Retina (tissue), 1 donor: ENCODE measurements at regions not wholly inside any gene's neighbourhood (a gene's known extent, or its start where the extent isn't known, plus 50 kb on each side); places are given as distances from the start of the nearest gene placed in this dataset.
"Not testable (repeated sequence)": the region's sequence is repeated elsewhere in the genome, so short reads cannot be mapped to it uniquely, and the experiment has no call there.

Experiments used
- DNase-seq: peaks from one replicate; pipeline ENCODE4 v3.0.0-alpha.2; 2016

- DNase-seq = no peak
These were observed 395.4 kb downstream of the ZNF804A start for GRCh38 chr2:184993746-184994145.

GRCh38 chr2:185006481-185006880 lies 408.2 kb downstream of the ZNF804A start:
- no peak for DNase-seq

GRCh38 chr2:185012643-185013042 lies 414.3 kb downstream of the ZNF804A start:
- DNase-seq = no peak

- no peak for DNase-seq
These were observed 415.7 kb downstream of the ZNF804A start for GRCh38 chr2:185014076-185014475.

- DNase-seq = not testable (repeated sequence)
These were observed 427.6 kb downstream of the ZNF804A start for GRCh38 chr2:185025891-185026290.

GRCh38 chr2:185035906-185036305 lies 437.6 kb downstream of the ZNF804A start:
- no peak for DNase-seq

- DNase-seq = no peak
These were observed 446.1 kb downstream of the ZNF804A start for GRCh38 chr2:185044323-185044874.

- DNase-seq = no peak
These were observed 452.5 kb downstream of the ZNF804A start for GRCh38 chr2:185050804-185051203.

- no peak for DNase-seq
These were observed 465.4 kb downstream of the ZNF804A start for GRCh38 chr2:185063761-185064160.

- no peak for DNase-seq
These were observed 467.8 kb downstream of the ZNF804A start for GRCh38 chr2:185066128-185066527.

- DNase-seq = no peak
These were observed 470.8 kb downstream of the ZNF804A start for GRCh38 chr2:185069107-185069506.

- no peak for DNase-seq
These were observed 475.8 kb downstream of the ZNF804A start for GRCh38 chr2:185074156-185074555.

- no peak for DNase-seq
These were observed 484.4 kb downstream of the ZNF804A start for GRCh38 chr2:185082749-185083148.

GRCh38 chr2:185108588-185108987 lies 510.3 kb downstream of the ZNF804A start:
- DNase-seq = no peak

GRCh38 chr2:185127412-185127811 lies 529.1 kb downstream of the ZNF804A start:
- no peak for DNase-seq

- DNase-seq = no peak
These were observed 530.0 kb downstream of the ZNF804A start for GRCh38 chr2:185128346-185128745.

GRCh38 chr2:185128996-185129395 lies 530.7 kb downstream of the ZNF804A start:
- DNase-seq = no peak

GRCh38 chr2:185130685-185131084 lies 532.4 kb downstream of the ZNF804A start:
- DNase-seq = no peak

- DNase-seq = no peak
These were observed 534.2 kb downstream of the ZNF804A start for GRCh38 chr2:185132501-185133041.

- DNase-seq = no peak
These were observed 539.4 kb downstream of the ZNF804A start for GRCh38 chr2:185137700-185138099.

GRCh38 chr2:185142677-185143076 lies 544.3 kb downstream of the ZNF804A start:
- no peak for DNase-seq

- peak; percentile 8 for DNase-seq
These were observed 546.0 kb downstream of the ZNF804A start for GRCh38 chr2:185144159-185144919.

- no peak for DNase-seq
These were observed 547.2 kb downstream of the ZNF804A start for GRCh38 chr2:185145316-185146121.

- DNase-seq = no peak
These were observed 549.0 kb downstream of the ZNF804A start for GRCh38 chr2:185147361-185147760.
